ENCODE measurements at regions not wholly inside any gene's neighbourhood (a gene's known extent, or its start where the extent isn't known, plus 50 kb on each side); places are given as distances from the start of the nearest gene placed in this dataset.
"Not testable (repeated sequence)": the region's sequence is repeated elsewhere in the genome, so short reads cannot be mapped to it uniquely, and the experiment has no call there.

DNA sequence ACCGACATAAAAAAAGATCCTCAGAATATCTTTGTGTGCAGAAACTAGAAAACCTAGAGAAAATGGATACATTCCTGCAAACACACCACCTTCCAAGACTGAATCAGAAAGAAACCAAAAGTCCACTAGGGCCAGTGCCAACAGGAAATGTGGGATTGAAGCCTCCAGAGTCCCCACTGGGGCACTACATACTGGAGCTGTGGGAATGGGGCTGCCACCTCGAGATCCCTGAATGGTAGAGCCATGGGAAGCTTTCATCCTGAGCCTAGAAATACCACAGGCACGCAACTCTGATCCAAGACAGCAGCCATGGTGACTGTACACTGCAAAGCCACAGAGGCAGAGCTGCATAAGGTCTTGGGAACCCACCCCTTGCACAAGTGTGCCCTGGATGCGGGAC, 111.6 kb upstream of the TPTE start:
- TF ChIP-seq, protein P1, sequence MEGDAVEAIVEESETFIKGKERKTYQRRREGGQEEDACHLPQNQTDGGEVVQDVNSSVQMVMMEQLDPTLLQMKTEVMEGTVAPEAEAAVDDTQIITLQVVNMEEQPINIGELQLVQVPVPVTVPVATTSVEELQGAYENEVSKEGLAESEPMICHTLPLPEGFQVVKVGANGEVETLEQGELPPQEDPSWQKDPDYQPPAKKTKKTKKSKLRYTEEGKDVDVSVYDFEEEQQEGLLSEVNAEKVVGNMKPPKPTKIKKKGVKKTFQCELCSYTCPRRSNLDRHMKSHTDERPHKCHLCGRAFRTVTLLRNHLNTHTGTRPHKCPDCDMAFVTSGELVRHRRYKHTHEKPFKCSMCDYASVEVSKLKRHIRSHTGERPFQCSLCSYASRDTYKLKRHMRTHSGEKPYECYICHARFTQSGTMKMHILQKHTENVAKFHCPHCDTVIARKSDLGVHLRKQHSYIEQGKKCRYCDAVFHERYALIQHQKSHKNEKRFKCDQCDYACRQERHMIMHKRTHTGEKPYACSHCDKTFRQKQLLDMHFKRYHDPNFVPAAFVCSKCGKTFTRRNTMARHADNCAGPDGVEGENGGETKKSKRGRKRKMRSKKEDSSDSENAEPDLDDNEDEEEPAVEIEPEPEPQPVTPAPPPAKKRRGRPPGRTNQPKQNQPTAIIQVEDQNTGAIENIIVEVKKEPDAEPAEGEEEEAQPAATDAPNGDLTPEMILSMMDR (IDR thresholded peaks at IDR 0.05) = not testable (repeated sequence)
- not testable (repeated sequence) for TF ChIP-seq POLR2A (IDR thresholded peaks at IDR 0.05)

Data from testis (tissue), 2 donors.